DND-41 (cell line): ENCODE measurements at regions not wholly inside any gene's neighbourhood (a gene's known extent, or its start where the extent isn't known, plus 50 kb on each side); places are given as distances from the start of the nearest gene placed in this dataset.

ENCODE experiments used
- CTCF ChIP-seq: IDR thresholded peaks from 2 replicates; pipeline ENCODE4 v1.5.1; 2012; ENCODE audit warnings: borderline replicate concordance, low read length, moderate library complexity, mild to moderate bottlenecking; ENCODE audit not compliant: poor library complexity, severe bottlenecking; ENCODE audit errors: extremely low read depth
- EZH2 ChIP-seq: IDR thresholded peaks from 3 replicates; pipeline ENCODE4 v1.6.1; 2012; ENCODE audit warnings: borderline replicate concordance, low read depth, mild to moderate bottlenecking, moderate library complexity, low read length, inconsistent platforms; ENCODE audit not compliant: severe bottlenecking

GRCh38 chr10:62582101-62582705 lies 208.0 kb downstream of the ZNF365 start:
- no peak for TF ChIP-seq CTCF
- TF ChIP-seq EZH2, result no peak
